Uterus (tissue), 2 donors: ENCODE measurements at regions not wholly inside any gene's neighbourhood (a gene's known extent, or its start where the extent isn't known, plus 50 kb on each side); places are given as distances from the start of the nearest gene placed in this dataset.

ENCODE experiments used
- POLR2A ChIP-seq, 2 donors: fragments of 450-650 bp; IDR thresholded peaks; one replicate each; pipeline ENCODE4 v1.6.1; 2016; ENCODE audit warnings: antibody characterized with exemption in 2 of 2, mild to moderate bottlenecking in 1 of 2, moderate library complexity in 1 of 2
- TF ChIP-seq, protein P1 (sequence below), 4 experiments: fragments of 200-600 bp in 2 of 4; fragments of 450-650 bp in 2 of 4; sonication (generic) in 2 of 4; IDR thresholded peaks; one replicate each; pipeline ENCODE4 v1.5.1; 2016 to 2019; ENCODE audit warnings: antibody characterized with exemption in 4 of 4, mild to moderate bottlenecking in 2 of 4, moderate library complexity in 1 of 4

DNA sequence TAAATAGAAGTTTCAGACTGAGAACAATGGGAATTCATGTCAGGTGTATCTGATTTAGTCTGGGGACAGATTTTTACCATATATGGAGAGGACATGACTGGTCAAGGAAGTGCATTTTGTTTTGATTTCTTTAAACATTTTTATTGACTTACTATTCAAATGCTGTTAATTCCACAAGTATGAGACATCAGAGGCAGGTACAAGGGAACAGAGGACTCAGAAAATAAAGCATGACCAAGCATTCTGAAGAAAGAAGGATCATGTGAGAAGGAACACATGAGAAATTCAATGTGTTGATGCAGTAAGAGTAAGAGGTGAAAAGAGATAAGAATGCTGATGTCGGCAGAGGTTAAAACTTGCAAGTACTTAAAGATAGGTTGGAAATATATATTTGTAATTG is 1452.6 kb downstream of the PCDH7 start:
- TF ChIP-seq, protein P1, sequence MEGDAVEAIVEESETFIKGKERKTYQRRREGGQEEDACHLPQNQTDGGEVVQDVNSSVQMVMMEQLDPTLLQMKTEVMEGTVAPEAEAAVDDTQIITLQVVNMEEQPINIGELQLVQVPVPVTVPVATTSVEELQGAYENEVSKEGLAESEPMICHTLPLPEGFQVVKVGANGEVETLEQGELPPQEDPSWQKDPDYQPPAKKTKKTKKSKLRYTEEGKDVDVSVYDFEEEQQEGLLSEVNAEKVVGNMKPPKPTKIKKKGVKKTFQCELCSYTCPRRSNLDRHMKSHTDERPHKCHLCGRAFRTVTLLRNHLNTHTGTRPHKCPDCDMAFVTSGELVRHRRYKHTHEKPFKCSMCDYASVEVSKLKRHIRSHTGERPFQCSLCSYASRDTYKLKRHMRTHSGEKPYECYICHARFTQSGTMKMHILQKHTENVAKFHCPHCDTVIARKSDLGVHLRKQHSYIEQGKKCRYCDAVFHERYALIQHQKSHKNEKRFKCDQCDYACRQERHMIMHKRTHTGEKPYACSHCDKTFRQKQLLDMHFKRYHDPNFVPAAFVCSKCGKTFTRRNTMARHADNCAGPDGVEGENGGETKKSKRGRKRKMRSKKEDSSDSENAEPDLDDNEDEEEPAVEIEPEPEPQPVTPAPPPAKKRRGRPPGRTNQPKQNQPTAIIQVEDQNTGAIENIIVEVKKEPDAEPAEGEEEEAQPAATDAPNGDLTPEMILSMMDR (IDR thresholded peaks at IDR 0.05) = no peak
- TF ChIP-seq POLR2A (IDR thresholded peaks at IDR 0.05) = no peak
